GM18511 (cell line): ENCODE measurements at regions not wholly inside any gene's neighbourhood (a gene's known extent, or its start where the extent isn't known, plus 50 kb on each side); places are given as distances from the start of the nearest gene placed in this dataset.
A peak's percentile ranks its signal among the peaks of the same experiment; 100 is the strongest.

ENCODE experiments used
- ATAC-seq: cut with Tn5 transposase; IDR thresholded peaks from one replicate; pipeline ENCODE4 v1.9.1; 2021; ENCODE audit warnings: mild to moderate bottlenecking, moderate library complexity; ENCODE audit not compliant: unreplicated experiment

DNA sequence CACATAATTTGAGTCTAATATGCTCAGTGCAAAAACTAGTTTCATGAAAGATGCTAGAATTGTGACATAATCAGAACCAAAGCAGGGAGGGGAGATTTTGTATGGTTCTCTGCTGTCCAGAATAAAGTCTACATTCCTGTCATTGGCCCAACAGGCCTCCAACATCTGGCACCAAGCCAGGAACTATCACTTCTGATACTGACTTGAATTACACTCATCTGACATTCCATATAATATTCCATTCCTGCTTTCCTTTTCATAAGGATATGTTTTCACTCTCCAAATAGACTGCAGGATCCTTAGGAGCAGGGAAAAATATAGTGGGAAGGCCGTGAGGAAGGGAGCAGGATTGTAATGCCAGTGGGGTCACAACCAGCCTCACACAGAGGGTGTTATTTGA is 84.6 kb upstream of the BTN3A2 start:
- no peak for ATAC-seq

DNA sequence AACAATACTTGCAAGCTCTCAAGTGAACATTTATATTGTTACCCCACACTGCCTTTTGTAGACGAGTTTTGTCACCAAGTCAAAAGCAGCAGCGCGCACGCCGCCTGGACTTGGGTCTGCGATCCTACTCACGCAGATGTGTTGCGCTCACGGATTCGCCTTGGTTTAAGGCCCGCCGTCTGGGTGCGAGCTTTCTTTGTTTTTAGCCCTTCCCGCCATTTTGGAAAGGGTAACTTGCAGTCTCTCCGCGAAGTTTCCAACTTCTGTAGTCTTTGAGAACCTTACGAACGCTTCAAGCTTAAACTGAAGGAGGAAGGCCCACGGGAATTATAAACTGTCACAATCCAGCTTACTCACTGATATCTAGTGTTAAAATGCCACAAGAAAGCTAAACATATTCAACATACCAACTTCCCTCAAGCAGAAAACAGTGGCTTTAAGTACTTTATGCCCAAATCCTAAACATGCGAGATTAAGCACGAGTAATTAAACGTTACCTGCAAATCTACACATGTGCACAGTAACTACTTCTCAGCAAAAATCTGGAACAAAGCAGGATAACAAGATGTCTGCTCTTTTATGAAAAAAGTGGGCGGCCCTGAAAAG is 80.4 kb upstream of the BTN3A2 start:
- no peak for ATAC-seq

DNA sequence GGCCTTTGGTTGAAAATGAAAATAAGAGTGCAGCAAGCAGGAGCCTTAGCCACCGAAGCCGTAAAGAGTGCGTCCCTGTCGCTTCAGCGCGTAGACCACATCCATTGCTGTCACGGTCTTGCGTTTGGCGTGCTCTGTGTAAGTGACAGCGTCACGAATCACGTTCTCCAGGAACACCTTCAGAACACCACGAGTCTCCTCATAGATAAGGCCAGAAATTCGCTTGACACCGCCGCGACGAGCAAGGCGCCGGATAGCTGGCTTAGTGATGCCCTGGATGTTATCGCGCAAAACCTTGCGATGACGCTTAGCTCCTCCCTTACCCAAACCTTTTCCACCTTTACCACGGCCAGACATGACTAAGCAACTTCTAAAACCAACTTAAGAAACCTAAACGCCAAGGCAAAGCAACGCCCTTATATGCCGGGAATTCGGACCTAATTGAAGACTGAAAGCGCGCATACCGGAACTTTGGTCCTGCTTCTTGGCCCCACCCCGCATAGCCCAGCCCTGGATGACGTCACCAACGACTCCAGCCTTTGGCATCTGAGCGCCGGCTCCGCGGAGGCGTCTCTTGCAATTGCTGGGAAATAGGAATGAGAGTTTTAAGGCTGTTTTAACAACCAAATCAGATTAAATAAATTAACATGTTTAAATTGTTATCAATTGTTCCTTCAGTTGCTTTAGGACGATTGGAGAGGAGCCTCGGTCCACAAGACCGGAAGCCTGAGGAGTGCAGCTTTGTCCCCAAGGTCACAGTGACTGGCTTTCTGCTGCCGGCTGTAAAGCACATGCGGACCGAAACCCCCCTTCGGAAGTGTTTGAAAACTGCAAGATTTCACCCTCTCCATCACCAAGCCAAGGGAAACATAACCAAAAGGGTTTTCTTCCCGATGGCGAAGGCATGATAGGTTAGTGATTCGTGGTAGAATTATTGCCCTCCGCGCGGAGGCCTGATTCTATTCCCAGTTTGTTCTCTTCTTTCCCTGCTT is 79.6 kb upstream of the BTN3A2 start:
- ATAC-seq = peak; percentile 83

- no peak for ATAC-seq
These were observed 78.7 kb upstream of the BTN3A2 start for GRCh38 chr6:26286168-26286877.

- no peak for ATAC-seq
These were observed 76.8 kb upstream of the BTN3A2 start for GRCh38 chr6:26288155-26288554.

DNA sequence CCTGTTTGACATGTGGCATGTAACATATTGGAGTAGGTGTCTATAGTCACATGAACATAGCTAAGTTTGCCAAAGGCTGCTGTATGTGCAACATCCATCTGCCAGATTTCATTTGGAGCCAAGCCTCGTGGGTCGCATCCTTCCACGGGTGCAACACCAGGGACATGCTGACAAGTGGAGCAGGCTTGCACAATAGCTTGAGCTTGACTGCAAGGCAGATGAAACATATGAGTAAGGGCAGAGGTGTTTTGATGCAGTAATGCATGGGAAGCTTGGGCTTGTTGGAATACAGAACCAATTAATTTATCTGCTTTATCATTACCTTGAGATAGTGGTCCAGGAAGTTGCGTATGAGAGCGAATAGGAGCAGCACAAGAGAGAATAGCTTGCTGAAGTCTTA is 74.1 kb upstream of the BTN3A2 start:
- no peak for ATAC-seq

DNA sequence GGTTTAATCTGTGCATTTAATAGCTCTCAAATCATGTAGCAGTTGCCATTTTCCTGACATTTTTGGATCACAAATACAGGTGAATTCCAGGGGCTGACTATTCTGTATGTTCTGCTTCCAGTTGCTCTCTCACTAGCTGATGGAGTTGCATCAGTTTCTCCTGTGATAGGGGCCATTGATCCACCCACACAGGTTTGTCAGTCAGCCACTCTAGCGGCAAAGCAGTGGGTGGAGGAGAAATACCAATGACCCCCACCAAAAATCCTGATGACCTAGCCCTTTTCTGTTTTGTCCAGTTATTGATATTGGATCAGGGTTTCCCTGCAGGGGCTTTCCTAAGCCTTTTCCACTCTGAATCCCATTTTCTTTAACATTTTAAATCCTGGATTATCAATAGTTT is 72.3 kb upstream of the BTN3A2 start:
- ATAC-seq = no peak

- no peak for ATAC-seq
These were observed 70.7 kb upstream of the BTN3A2 start for GRCh38 chr6:26294302-26294701.

GRCh38 chr6:26295691-26296555 is 69.1 kb upstream of the BTN3A2 start:
- no peak for ATAC-seq

DNA sequence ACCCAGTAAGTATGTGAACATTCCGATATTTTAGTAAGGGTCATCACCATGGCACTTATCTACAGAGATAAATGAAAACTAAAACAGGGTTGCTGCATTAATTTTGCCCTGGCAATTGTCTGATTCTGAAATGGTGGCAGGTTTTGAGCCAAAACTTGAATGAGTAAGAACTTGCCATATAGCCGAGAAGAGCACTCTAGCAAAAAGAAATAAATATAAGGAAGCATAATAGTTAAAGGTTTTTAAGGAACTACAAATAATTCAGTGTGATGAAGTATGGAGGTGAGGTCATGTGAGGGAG is 68.5 kb upstream of the BTN3A2 start:
- ATAC-seq = no peak

DNA sequence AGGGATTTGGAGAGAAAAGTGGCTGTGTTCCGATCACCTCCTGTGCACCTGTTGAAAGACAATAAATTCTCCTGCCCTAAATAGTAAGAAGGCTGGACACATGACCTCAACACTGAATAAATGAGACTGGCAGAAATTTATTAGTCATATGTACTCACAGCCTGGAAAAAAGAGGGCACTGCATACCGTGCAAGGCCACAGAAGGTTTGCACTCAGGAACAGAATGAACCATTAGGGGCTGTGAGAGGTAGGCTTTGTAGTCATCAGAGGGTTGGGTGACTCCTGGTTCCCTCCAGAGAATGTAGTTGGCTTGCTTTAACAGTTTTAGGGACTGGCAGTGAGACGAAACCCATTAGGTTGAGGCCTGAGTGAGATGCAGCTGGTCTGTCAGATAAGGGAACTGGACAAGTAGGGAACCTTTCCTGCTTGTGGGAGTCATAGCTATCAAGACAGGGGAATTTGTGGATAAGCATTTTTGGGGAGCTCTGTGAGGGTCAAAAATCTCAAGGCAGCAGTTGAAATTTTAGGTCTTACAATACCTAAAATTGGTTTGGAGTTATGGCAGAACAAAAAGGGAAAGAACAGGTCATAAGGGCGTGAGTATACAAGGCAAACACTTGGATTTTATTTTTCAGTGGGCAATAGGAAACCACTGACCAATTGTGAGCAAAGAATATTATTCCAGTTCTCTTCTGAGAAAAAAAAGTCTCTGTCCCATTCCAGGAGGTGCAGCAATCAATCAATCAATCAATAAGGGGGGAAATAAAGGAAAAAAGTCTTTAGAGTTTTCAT is 67.9 kb upstream of the BTN3A2 start:
- no peak for ATAC-seq

GRCh38 chr6:26299286-26300042 is 65.5 kb upstream of the BTN3A2 start:
- no peak for ATAC-seq

DNA sequence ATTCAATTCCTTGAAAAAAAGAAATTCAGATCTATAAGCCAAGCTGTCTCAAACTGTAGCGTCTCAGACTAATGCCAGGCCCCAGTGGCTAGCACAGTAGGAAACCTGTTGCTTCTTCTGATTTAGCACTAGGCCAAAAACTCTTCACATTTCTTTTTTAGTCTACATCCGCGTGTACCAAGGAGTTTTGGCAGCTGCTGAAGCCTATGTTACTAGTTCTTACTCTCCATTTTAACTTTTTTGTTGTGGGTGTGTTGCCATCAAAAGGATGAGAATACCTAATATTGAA is 65.0 kb upstream of the BTN3A2 start:
- ATAC-seq = no peak

DNA sequence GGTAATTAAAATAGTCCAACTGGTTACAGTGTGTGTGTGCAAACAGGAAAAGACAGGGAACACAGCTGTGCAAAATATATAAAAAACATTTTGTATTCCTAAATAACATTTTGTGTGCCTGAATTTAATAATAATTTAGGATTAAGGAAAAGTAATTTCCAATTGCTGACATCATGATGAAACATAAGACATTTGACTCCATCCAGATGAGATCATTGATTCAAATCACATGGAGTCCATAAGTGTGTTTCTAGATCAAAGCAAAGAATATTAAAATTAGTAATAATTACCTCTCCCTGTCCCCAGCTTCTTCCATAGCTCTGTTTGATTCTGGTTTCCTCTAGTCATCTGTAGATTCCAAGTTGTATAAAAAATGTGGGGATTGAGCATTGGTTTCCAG is 64.6 kb upstream of the BTN3A2 start:
- no peak for ATAC-seq

DNA sequence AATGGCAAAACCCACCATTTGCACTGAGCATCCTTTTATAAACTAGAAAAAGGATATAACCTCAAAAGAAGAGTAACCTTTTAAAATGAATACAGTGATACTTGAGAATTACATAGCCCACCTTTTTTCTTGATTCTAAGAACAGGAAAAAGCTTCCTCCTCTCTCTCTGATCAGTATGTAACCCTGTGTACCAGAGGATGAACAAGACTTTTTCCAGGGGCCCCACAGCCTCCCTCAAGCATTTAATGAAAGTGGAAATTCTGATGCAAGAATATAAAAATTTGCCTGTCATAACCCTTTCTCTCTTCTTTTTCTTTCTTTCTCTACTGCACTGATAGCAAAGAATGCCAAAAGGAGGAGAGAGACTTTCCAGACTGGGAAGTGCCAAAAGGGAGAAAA is 64.2 kb upstream of the BTN3A2 start:
- no peak for ATAC-seq

- ATAC-seq = no peak
These were observed 63.4 kb upstream of the BTN3A2 start for GRCh38 chr6:26301638-26302037.

DNA sequence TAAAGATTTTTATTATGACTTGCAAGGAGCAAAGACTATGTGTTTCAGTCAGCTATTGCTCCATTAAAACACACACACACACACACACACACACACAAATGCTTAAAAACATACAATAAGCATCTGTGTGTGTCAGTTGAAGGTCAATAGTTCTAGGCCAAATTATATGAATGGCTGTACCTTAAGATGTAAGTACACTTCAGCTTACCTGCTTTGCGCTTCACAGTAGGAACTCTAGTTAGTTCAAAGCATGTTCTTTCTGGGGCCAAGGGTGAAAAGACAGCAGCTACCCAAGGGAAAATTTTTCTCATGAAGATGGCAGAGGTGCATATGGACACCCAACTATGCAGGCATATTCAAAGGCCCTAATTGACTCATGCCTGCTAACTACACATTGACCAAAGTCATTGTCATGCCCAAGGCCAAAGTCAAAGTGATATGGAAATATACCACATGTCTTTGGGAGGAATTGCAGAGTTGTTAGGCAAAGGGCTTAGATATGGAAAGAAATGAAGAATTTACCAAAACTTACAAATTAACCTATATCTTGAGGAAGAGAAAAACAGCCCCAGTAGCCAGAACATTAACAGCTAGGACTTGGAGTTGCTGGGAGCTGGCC is 61.9 kb upstream of the BTN3A2 start:
- no peak for ATAC-seq

- no peak for ATAC-seq
These were observed 60.7 kb upstream of the BTN3A2 start for GRCh38 chr6:26304213-26304796.
